ENCODE measurements at regions not wholly inside any gene's neighbourhood (a gene's known extent, or its start where the extent isn't known, plus 50 kb on each side); places are given as distances from the start of the nearest gene placed in this dataset.
A peak's percentile ranks its signal among the peaks of the same experiment; 100 is the strongest.

DNA sequence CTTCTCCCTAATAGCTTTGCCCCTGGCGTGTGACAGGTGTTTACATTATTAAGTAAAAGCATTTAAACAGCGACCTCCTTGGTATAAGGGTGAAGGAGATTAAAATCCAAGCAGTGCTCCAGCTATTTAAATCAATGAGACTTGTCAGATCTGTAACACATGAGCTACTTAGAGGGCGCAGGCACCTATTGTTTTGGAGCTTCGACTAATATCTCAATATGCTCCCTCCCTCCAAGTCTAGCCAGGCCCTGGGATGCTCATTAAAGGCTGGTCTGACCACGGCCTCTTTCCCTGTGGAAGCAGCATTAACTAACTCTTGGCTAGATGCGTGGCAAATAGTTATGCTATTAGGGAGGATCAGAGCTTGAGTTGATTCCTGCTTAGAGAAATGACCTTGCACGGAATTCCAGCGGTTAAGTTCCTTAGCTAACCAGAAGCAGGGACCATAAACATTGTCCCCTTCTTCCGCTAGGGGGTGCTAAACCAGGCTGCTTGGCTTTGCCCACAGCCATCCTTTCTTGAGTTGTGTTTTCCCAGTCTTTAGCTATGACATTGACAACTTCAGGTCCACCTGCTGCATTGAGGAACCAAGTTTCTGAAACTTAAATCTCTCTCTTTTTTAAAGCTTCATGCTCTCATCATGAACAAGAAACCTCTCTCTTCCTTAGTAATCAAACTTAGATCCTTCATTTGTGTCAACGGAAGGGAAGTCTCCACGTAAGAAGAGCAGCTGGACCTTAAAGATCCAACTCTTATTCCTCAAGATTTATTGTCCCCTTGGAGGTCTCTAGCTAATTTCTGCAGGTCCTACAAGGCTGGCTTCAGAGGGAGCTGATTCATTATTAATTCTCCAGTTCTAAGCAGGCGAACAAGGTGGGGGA, 80.7 kb upstream of the IGFBP7 start:
- Histone ChIP-seq H3K4me3 (replicated peaks in 1 of 3; ENCODE audit: insufficient read depth in 1 of 3, low read depth in 1 of 3, low read length in 3 of 3) (no peak overlapping the region), H3K4me2 (ENCODE audit: insufficient read depth, low read length) (no peak overlapping the region), H3K4me1 (ENCODE audit: control insufficient read depth, extremely low read depth, insufficient read depth, low read length) (no peaks in the 10 kb centered on the region), H3K27me3 (ENCODE audit: control insufficient read depth in 2 of 2, insufficient read depth in 2 of 2, low read length in 2 of 2) (peaks cover 4 to 9% of the 10 kb centered on the region in 2 experiments), H3K79me2 (ENCODE audit: control insufficient read depth, insufficient read depth, low read length) (no peaks in the 10 kb centered on the region), H3K27ac (ENCODE audit: insufficient read depth, low read depth, low read length) (no peak overlapping the region), H3K36me3 (ENCODE audit: control insufficient read depth in 2 of 2, extremely low read depth in 1 of 2, insufficient read depth in 2 of 2, low read length in 2 of 2) (no peaks in the 10 kb centered on the region), H4K20me1 (replicated peaks; ENCODE audit: control insufficient read depth, extremely low read depth, insufficient read depth, low read length) (no peaks in the 10 kb centered on the region), H2AFZ (ENCODE audit: low read depth, low read length) (no peak overlapping the region), H3K9me1 (replicated peaks; ENCODE audit: control insufficient read depth, extremely low read depth, insufficient read depth, low read length) (no peaks in the 10 kb centered on the region), H3K9me3 (replicated peaks; ENCODE audit: control insufficient read depth, insufficient read depth, low read length) (no peaks in the 10 kb centered on the region), H3K9ac (replicated peaks; ENCODE audit: extremely low read depth, insufficient read depth, low read length) (no peak overlapping the region)
- ChIA-PET POLR2A (no interaction called here), CTCF (interaction anchor here (0.8 to 1.4 kb wide), 10 partner anchors 8 to 112 kb away, joined by 3 to 6 read pairs (median 3); no protein-coding TSS in a partner anchor)
- dilution Hi-C loops (cut with MboI; ENCODE audit: extremely low pct_ligation_motif_present, low sequenced_read_pairs), result no loop called here
- intact Hi-C loops (cut with micrococcal nuclease), result no loop called here
- no TSS peak for BruUV-seq (replicated peaks)
- TF ChIP-seq, protein P1, sequence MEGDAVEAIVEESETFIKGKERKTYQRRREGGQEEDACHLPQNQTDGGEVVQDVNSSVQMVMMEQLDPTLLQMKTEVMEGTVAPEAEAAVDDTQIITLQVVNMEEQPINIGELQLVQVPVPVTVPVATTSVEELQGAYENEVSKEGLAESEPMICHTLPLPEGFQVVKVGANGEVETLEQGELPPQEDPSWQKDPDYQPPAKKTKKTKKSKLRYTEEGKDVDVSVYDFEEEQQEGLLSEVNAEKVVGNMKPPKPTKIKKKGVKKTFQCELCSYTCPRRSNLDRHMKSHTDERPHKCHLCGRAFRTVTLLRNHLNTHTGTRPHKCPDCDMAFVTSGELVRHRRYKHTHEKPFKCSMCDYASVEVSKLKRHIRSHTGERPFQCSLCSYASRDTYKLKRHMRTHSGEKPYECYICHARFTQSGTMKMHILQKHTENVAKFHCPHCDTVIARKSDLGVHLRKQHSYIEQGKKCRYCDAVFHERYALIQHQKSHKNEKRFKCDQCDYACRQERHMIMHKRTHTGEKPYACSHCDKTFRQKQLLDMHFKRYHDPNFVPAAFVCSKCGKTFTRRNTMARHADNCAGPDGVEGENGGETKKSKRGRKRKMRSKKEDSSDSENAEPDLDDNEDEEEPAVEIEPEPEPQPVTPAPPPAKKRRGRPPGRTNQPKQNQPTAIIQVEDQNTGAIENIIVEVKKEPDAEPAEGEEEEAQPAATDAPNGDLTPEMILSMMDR (IDR thresholded peaks at IDR 0.05; ENCODE audit: extremely low read depth in 1 of 2, insufficient read depth in 1 of 2, low read depth in 1 of 2, low read length in 2 of 2), result peak; percentile 65 to 77
- TF ChIP-seq MYC (IDR thresholded peaks at IDR 0.05; ENCODE audit: low read depth, low read length), result no peak
- DNase-seq (ENCODE audit: low read depth, low spot score) (peak; percentile 32), FAIRE-seq (peak; percentile 72)

DNA sequence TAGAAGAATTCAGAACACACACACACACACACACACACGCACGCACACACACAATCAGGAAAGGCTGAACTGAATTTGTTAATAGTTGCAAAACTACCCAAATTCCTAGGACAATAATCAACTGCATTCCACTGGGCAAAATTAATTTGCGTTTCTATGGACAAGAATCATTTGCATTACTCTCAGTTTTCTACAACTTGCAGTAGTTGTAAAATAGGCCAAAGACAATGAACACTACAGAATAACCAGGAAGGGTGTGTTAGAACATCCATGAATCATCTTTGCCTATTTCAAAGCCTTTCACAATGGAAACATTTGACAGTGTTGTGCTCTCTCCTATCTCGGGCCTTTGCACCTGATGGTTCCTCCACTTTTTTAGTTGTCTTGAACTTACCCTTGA, 77.1 kb upstream of the IGFBP7 start:
- ChIA-PET POLR2A (no interaction called here), CTCF (no interaction called here)
- Histone ChIP-seq H3K27ac (ENCODE audit: insufficient read depth, low read depth, low read length) (no peak overlapping the region), H3K9ac (replicated peaks; ENCODE audit: extremely low read depth, insufficient read depth, low read length) (no peak overlapping the region), H3K4me3 (replicated peaks in 1 of 3; ENCODE audit: insufficient read depth in 1 of 3, low read depth in 1 of 3, low read length in 3 of 3) (no peak overlapping the region), H3K27me3 (ENCODE audit: control insufficient read depth in 2 of 2, insufficient read depth in 2 of 2, low read length in 2 of 2) (peaks cover 4 to 5% of the 10 kb centered on the region in 2 experiments), H4K20me1 (replicated peaks; ENCODE audit: control insufficient read depth, extremely low read depth, insufficient read depth, low read length) (no peaks in the 10 kb centered on the region), H3K9me3 (replicated peaks; ENCODE audit: control insufficient read depth, insufficient read depth, low read length) (no peaks in the 10 kb centered on the region), H2AFZ (ENCODE audit: low read depth, low read length) (no peak overlapping the region), H3K9me1 (replicated peaks; ENCODE audit: control insufficient read depth, extremely low read depth, insufficient read depth, low read length) (no peaks in the 10 kb centered on the region), H3K36me3 (ENCODE audit: control insufficient read depth in 2 of 2, extremely low read depth in 1 of 2, insufficient read depth in 2 of 2, low read length in 2 of 2) (no peaks in the 10 kb centered on the region), H3K4me1 (ENCODE audit: control insufficient read depth, extremely low read depth, insufficient read depth, low read length) (no peaks in the 10 kb centered on the region), H3K79me2 (ENCODE audit: control insufficient read depth, insufficient read depth, low read length) (no peaks in the 10 kb centered on the region), H3K4me2 (ENCODE audit: insufficient read depth, low read length) (no peak overlapping the region)
- DNase-seq (ENCODE audit: low read depth, low spot score) (no peak), FAIRE-seq (no peak)
- TF ChIP-seq POLR2AphosphoS5 (IDR thresholded peaks at IDR 0.05; ENCODE audit: insufficient read depth, low read depth, low read length) (no peak), MYC (IDR thresholded peaks at IDR 0.05; ENCODE audit: low read depth, low read length) (no peak), FOS (IDR thresholded peaks at IDR 0.05; ENCODE audit: borderline replicate concordance, insufficient read depth, low read length) (no peak), GATA2 (IDR thresholded peaks at IDR 0.05; ENCODE audit: insufficient read depth, insufficient read length, low read depth, low read length) (no peak), JUN (IDR thresholded peaks at IDR 0.05; ENCODE audit: borderline replicate concordance, insufficient read depth, insufficient read length, low read depth) (no peak), POLR2A (IDR thresholded peaks at IDR 0.05; ENCODE audit: low read depth, low read length) (no peak), EZH2 (IDR thresholded peaks at IDR 0.05; ENCODE audit: borderline replicate concordance, low read depth, low read length, severe bottlenecking) (no peak)
- TF ChIP-seq, protein P1 (IDR thresholded peaks at IDR 0.05; ENCODE audit: extremely low read depth in 1 of 2, insufficient read depth in 1 of 2, low read depth in 1 of 2, low read length in 2 of 2), result no peak
- TF ChIP-seq, protein P2, sequence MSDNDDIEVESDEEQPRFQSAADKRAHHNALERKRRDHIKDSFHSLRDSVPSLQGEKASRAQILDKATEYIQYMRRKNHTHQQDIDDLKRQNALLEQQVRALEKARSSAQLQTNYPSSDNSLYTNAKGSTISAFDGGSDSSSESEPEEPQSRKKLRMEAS (IDR thresholded peaks at IDR 0.05; ENCODE audit: insufficient read depth, insufficient read length), result no peak
- dilution Hi-C loops (cut with MboI; ENCODE audit: extremely low pct_ligation_motif_present, low sequenced_read_pairs) (no loop called here), intact Hi-C loops (cut with micrococcal nuclease) (no loop called here)
- BruUV-seq (replicated peaks), result no TSS peak

All from endothelial cell of umbilical vein (primary cell).